GM21529 (cell line): ENCODE measurements at regions not wholly inside any gene's neighbourhood (a gene's known extent, or its start where the extent isn't known, plus 50 kb on each side); places are given as distances from the start of the nearest gene placed in this dataset.
"Not testable (repeated sequence)": the region's sequence is repeated elsewhere in the genome, so short reads cannot be mapped to it uniquely, and the experiment has no call there.

Experiments
- ATAC-seq: cut with Tn5 transposase; IDR thresholded peaks from one replicate; pipeline ENCODE4 v1.9.1; 2021; ENCODE audit not compliant: unreplicated experiment

GRCh38 chr2:49807689-49808088 lies 653.4 kb upstream of the FSHR start:
- ATAC-seq, result no peak

- no peak for ATAC-seq
Observed at GRCh38 chr2:49804111-49804510, 649.8 kb upstream of the FSHR start.

- ATAC-seq, result no peak
Observed at GRCh38 chr2:49801898-49802450, 647.7 kb upstream of the FSHR start.

GRCh38 chr2:49798570-49798969 lies 644.3 kb upstream of the FSHR start:
- no peak for ATAC-seq

- ATAC-seq, result no peak
Observed at GRCh38 chr2:49796266-49796665, 642.0 kb upstream of the FSHR start.

GRCh38 chr2:49794396-49794795 lies 640.1 kb upstream of the FSHR start:
- ATAC-seq, result no peak

- no peak for ATAC-seq
Observed at GRCh38 chr2:49788300-49788699, 634.0 kb upstream of the FSHR start.

GRCh38 chr2:49780949-49781348 lies 626.6 kb upstream of the FSHR start:
- ATAC-seq, result no peak

GRCh38 chr2:49772299-49772970 lies 618.1 kb upstream of the FSHR start:
- ATAC-seq, result no peak

GRCh38 chr2:49770919-49771318 lies 616.6 kb upstream of the FSHR start:
- no peak for ATAC-seq

GRCh38 chr2:49767316-49767715 lies 613.0 kb upstream of the FSHR start:
- no peak for ATAC-seq

- no peak for ATAC-seq
Observed at GRCh38 chr2:49755777-49756176, 601.5 kb upstream of the FSHR start.

- ATAC-seq, result no peak
Observed at GRCh38 chr2:49754381-49754780, 600.1 kb upstream of the FSHR start.

- no peak for ATAC-seq
Observed at GRCh38 chr2:49753344-49753985, 599.1 kb upstream of the FSHR start.

GRCh38 chr2:49737606-49738005 lies 583.3 kb upstream of the FSHR start:
- no peak for ATAC-seq

GRCh38 chr2:49732924-49733323 lies 578.6 kb upstream of the FSHR start:
- not testable (repeated sequence) for ATAC-seq

- no peak for ATAC-seq
Observed at GRCh38 chr2:49719241-49719640, 564.9 kb upstream of the FSHR start.

- ATAC-seq, result no peak
Observed at GRCh38 chr2:49715597-49715996, 561.3 kb upstream of the FSHR start.

- ATAC-seq, result no peak
Observed at GRCh38 chr2:49714454-49714853, 560.1 kb upstream of the FSHR start.

GRCh38 chr2:49702740-49703139 lies 548.4 kb upstream of the FSHR start:
- ATAC-seq, result no peak

- ATAC-seq, result no peak
Observed at GRCh38 chr2:49693961-49694360, 539.6 kb upstream of the FSHR start.

- not testable (repeated sequence) for ATAC-seq
Observed at GRCh38 chr2:49692022-49692421, 537.7 kb upstream of the FSHR start.

GRCh38 chr2:49687918-49688317 lies 533.6 kb upstream of the FSHR start:
- no peak for ATAC-seq
